ENCODE measurements at regions not wholly inside any gene's neighbourhood (a gene's known extent, or its start where the extent isn't known, plus 50 kb on each side); places are given as distances from the start of the nearest gene placed in this dataset.

GRCh38 chr21:35208810-35209517 lies 159.9 kb upstream of the RUNX1 start:
- ATAC-seq (no peak), DNase-seq (ENCODE audit: low spot score) (no peak), FAIRE-seq (no peak)
- in situ Hi-C loops (cut with HindIII; ENCODE audit: extremely low pct_ligation_motif_present, low pct_unique_long_range_greater_than_20kb) (no loop called here), intact Hi-C loops (cut with micrococcal nuclease; ENCODE audit: unreplicated experiment) (no loop called here)
- TF ChIP-seq MAFK (conservative IDR thresholded peaks at IDR 0.05 in 1 of 2, IDR thresholded peaks at IDR 0.05 in 1 of 2; ENCODE audit: low read length in 2 of 2) (0 out of 4 replicates have a peak, but pooled peaks of 1 of the 2 experiments have one; percentile 2), HIVEP1 (CRISPR knock-in tag; IDR thresholded peaks at IDR 0.05) (no peak)
- Histone ChIP-seq H3K9ac (ENCODE audit: insufficient read depth, low read depth, low read length) (no peak overlapping the region), H3K4me3 (replicated peaks in 1 of 3; ENCODE audit: insufficient read depth in 1 of 3, low read depth in 2 of 3, low read length in 3 of 3) (no peak overlapping the region), H3K4me2 (ENCODE audit: low read depth, low read length) (no peak overlapping the region), H2AFZ (ENCODE audit: low read length) (no peak overlapping the region), H3K4me1 (ENCODE audit: insufficient read depth, low read length) (peaks cover 14% of the 10 kb centered on the region), H3K9me3 (ENCODE audit: low read length) (no peaks in the 10 kb centered on the region), H3K27ac (ENCODE audit: extremely low read length, insufficient read depth, low read length) (no peak overlapping the region), H3K79me2 (ENCODE audit: insufficient read depth, low read length) (no peaks in the 10 kb centered on the region), H4K20me1 (ENCODE audit: insufficient read depth, low read length) (no peaks in the 10 kb centered on the region), H3K27me3 (ENCODE audit: control insufficient read depth in 1 of 2, insufficient read depth in 2 of 2, low read length in 2 of 2) (peaks cover 0 to 21% of the 10 kb centered on the region in 2 experiments; a peak in 3 of 5 replicates), H3K36me3 (replicated peaks in 1 of 2; ENCODE audit: control insufficient read depth in 1 of 2, insufficient read depth in 2 of 2, low read length in 2 of 2) (no peaks in the 10 kb centered on the region)
- CTCF ChIA-PET (ENCODE audit: low intra/inter-chr PET ratio, low total read pairs) = no interaction called here
- POLR2A ChIA-PET = no interaction called here
- WGBS (ENCODE audit: low lambda C conversion rate) = 40% methylated on average over 7 of the region's 7 CpGs
- no TSS peak for BruUV-seq (replicated peaks)

GRCh38 chr21:35208104-35208503 lies 159.0 kb upstream of the RUNX1 start:
- FAIRE-seq = no peak
- H3K36me3 ChIP-seq (replicated peaks in 1 of 2; ENCODE audit: control insufficient read depth in 1 of 2, insufficient read depth in 2 of 2, low read length in 2 of 2) = no peaks in the 10 kb centered on the region
- no peak overlapping the region for H3K4me2 ChIP-seq (ENCODE audit: low read depth, low read length)
- no TSS peak for BruUV-seq (replicated peaks)
- ChIA-PET POLR2A (no interaction called here), CTCF (ENCODE audit: low intra/inter-chr PET ratio, low total read pairs) (no interaction called here)
- peaks cover 0 to 23% of the 10 kb centered on the region in 2 experiments; a peak in 3 of 5 replicates for H3K27me3 ChIP-seq (ENCODE audit: control insufficient read depth in 1 of 2, insufficient read depth in 2 of 2, low read length in 2 of 2)
- no peak overlapping the region for H2AFZ ChIP-seq (ENCODE audit: low read length)
- no peak overlapping the region for H3K4me3 ChIP-seq (replicated peaks in 1 of 3; ENCODE audit: insufficient read depth in 1 of 3, low read depth in 2 of 3, low read length in 3 of 3)
- no peaks in the 10 kb centered on the region for H3K79me2 ChIP-seq (ENCODE audit: insufficient read depth, low read length)
- WGBS (ENCODE audit: low lambda C conversion rate) = 22% methylated on average over 10 of the region's 10 CpGs
- DNase-seq (ENCODE audit: low spot score) = no peak
- peaks cover 14% of the 10 kb centered on the region for H3K4me1 ChIP-seq (ENCODE audit: insufficient read depth, low read length)
- H3K9ac ChIP-seq (ENCODE audit: insufficient read depth, low read depth, low read length) = no peak overlapping the region
- TF ChIP-seq ZNF646 (CRISPR knock-in tag; IDR thresholded peaks at IDR 0.05) (no peak), SMARCC2 (IDR thresholded peaks at IDR 0.05) (no peak), HOXA5 (CRISPR knock-in tag; IDR thresholded peaks at IDR 0.05) (no peak), DNMT3B (CRISPR knock-in tag; conservative IDR thresholded peaks at IDR 0.05) (no peak), TEAD2 (CRISPR knock-in tag; IDR thresholded peaks at IDR 0.05) (no peak), CENPX (CRISPR knock-in tag; IDR thresholded peaks at IDR 0.05) (no peak), ZNF761 (CRISPR knock-in tag; conservative IDR thresholded peaks at IDR 0.05) (no peak), GZF1 (CRISPR knock-in tag; IDR thresholded peaks at IDR 0.05) (no peak), HOXA3 (CRISPR knock-in tag; IDR thresholded peaks at IDR 0.05) (no peak), ZSCAN20 (CRISPR knock-in tag; IDR thresholded peaks at IDR 0.05; ENCODE audit: borderline replicate concordance) (no peak)
- ATAC-seq = no peak
- H3K27ac ChIP-seq (ENCODE audit: extremely low read length, insufficient read depth, low read length) = no peak overlapping the region
- intact Hi-C loops (cut with micrococcal nuclease; ENCODE audit: unreplicated experiment) (no loop called here), in situ Hi-C loops (cut with HindIII; ENCODE audit: extremely low pct_ligation_motif_present, low pct_unique_long_range_greater_than_20kb) (no loop called here)
- H3K9me3 ChIP-seq (ENCODE audit: low read length) = no peaks in the 10 kb centered on the region
- H4K20me1 ChIP-seq (ENCODE audit: insufficient read depth, low read length) = no peaks in the 10 kb centered on the region

All from HepG2 (cell line).